ENCODE measurements at regions not wholly inside any gene's neighbourhood (a gene's known extent, or its start where the extent isn't known, plus 50 kb on each side); places are given as distances from the start of the nearest gene placed in this dataset.

DNA sequence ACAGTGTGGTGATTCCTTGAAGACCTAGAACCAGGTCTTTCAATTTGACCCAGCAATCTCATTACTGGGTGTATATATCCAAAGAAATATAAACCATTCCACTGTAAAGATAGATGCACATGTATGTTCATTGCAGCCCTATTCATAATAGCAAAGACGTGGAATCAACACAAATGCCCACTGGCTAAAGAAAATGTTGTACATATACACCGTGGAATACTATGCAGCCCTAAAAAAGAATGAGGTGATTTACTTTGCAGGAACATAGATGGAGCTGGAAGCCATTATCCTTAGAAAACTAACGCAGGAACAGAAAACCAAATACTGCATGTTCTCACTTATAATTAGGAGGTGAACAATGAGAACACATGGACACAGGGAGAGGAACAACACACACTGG, 278.0 kb upstream of the KCND2 start:
- TF ChIP-seq, protein P1, sequence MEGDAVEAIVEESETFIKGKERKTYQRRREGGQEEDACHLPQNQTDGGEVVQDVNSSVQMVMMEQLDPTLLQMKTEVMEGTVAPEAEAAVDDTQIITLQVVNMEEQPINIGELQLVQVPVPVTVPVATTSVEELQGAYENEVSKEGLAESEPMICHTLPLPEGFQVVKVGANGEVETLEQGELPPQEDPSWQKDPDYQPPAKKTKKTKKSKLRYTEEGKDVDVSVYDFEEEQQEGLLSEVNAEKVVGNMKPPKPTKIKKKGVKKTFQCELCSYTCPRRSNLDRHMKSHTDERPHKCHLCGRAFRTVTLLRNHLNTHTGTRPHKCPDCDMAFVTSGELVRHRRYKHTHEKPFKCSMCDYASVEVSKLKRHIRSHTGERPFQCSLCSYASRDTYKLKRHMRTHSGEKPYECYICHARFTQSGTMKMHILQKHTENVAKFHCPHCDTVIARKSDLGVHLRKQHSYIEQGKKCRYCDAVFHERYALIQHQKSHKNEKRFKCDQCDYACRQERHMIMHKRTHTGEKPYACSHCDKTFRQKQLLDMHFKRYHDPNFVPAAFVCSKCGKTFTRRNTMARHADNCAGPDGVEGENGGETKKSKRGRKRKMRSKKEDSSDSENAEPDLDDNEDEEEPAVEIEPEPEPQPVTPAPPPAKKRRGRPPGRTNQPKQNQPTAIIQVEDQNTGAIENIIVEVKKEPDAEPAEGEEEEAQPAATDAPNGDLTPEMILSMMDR (IDR thresholded peaks at IDR 0.05) = no peak
- TF ChIP-seq ZFX (IDR thresholded peaks at IDR 0.05; ENCODE audit: borderline replicate concordance) = no peak

Measured in 22Rv1 (cell line).